HEK293 (cell line): ENCODE measurements at regions not wholly inside any gene's neighbourhood (a gene's known extent, or its start where the extent isn't known, plus 50 kb on each side); places are given as distances from the start of the nearest gene placed in this dataset.

ENCODE experiments used
- CTCF ChIA-PET: fragments of 350-600 bp; formaldehyde crosslinking; extraction: SDS; loops from one replicate; lab custom pipeline; 2021; ENCODE audit warnings: antibody characterized with exemption; lab: Yijun Ruan, JAX
- POLR2A ChIA-PET: fragments of 300-600 bp; formaldehyde crosslinking; extraction: SDS; loops from one replicate; lab custom pipeline; 2020; ENCODE audit warnings: antibody characterized with exemption, inconsistent platforms; lab: Yijun Ruan, JAX
- H3K27ac ChIP-seq: fragments of 200-500 bp; sonication (Bioruptor generic); 2 replicates; pipeline ENCODE4 v1.5.1; 2014; ENCODE audit warnings: low read depth, low read length, control low read depth, inconsistent platforms; ENCODE audit errors: extremely low read depth
- H3K36me3 ChIP-seq, 2 experiments: fragments of 200-500 bp in 1 of 2; sonication (Bioruptor generic) in 1 of 2; 1 replicate in 1 of 2; 2 replicates in 1 of 2; pipeline ENCODE4 v1.5.1; 2014 to 2017; ENCODE audit warnings: inconsistent platforms in 2 of 2, low read length in 2 of 2; ENCODE audit not compliant: control insufficient read depth in 2 of 2, insufficient read depth in 1 of 2
- H3K4me1 ChIP-seq: fragments of 200-500 bp; sonication (Bioruptor generic); 2 replicates; pipeline ENCODE4 v1.5.1; 2014; ENCODE audit warnings: mild to moderate bottlenecking, low read length, inconsistent platforms; ENCODE audit not compliant: control insufficient read depth, insufficient read depth
- H3K4me3 ChIP-seq: 2 replicates; pipeline ENCODE4 v1.5.1; 2011; ENCODE audit warnings: low read depth, mild to moderate bottlenecking, control low read depth, low read length, moderate library complexity
- H3K9me3 ChIP-seq: fragments of 200-500 bp; sonication (Bioruptor generic); 2 replicates; pipeline ENCODE4 v1.5.1; 2014; ENCODE audit warnings: low read depth, low read length, inconsistent platforms; ENCODE audit not compliant: control insufficient read depth, insufficient read depth
- ATF2 ChIP-seq: fragments of 450-650 bp; formaldehyde crosslinking; IDR thresholded peaks from 2 replicates; pipeline ENCODE4 v1.5.1; 2016; ENCODE audit warnings: missing biosample characterization, missing genetic modification characterization, low read depth
- FEZF1 ChIP-seq: fragments of 450-650 bp; formaldehyde crosslinking; IDR thresholded peaks from 2 replicates; pipeline ENCODE4 v1.5.1; 2016; ENCODE audit warnings: missing biosample characterization, missing genetic modification characterization
- GFI1B ChIP-seq: fragments of 450-650 bp; formaldehyde crosslinking; IDR thresholded peaks from 2 replicates; pipeline ENCODE4 v1.5.1; 2016; ENCODE audit warnings: missing biosample characterization, missing genetic modification characterization
- KLF10 ChIP-seq: fragments of 450-650 bp; IDR thresholded peaks from 2 replicates; pipeline ENCODE4 v1.5.1; 2018; ENCODE audit warnings: missing biosample characterization, mild to moderate bottlenecking, missing genetic modification characterization
- PRDM10 ChIP-seq: fragments of 450-650 bp; formaldehyde crosslinking; IDR thresholded peaks from 2 replicates; pipeline ENCODE4 v1.5.1; 2016; ENCODE audit warnings: missing biosample characterization, missing genetic modification characterization
- SP3 ChIP-seq: fragments of 450-650 bp; formaldehyde crosslinking; IDR thresholded peaks from 2 replicates; pipeline ENCODE4 v1.5.1; 2016; ENCODE audit warnings: missing biosample characterization, missing genetic modification characterization
- ZEB2 ChIP-seq: fragments of 450-650 bp; formaldehyde crosslinking; IDR thresholded peaks from 2 replicates; pipeline ENCODE4 v1.5.1; 2016; ENCODE audit warnings: missing biosample characterization, missing genetic modification characterization
- ZFP37 ChIP-seq: fragments of 450-650 bp; formaldehyde crosslinking; IDR thresholded peaks from 2 replicates; pipeline ENCODE4 v1.5.1; 2016; ENCODE audit warnings: missing biosample characterization, missing genetic modification characterization
- ZNF24 ChIP-seq: fragments of 450-650 bp; formaldehyde crosslinking; IDR thresholded peaks from 2 replicates; pipeline ENCODE4 v1.5.1; 2016; ENCODE audit warnings: missing biosample characterization, missing genetic modification characterization
- ZNF266 ChIP-seq: fragments of 450-650 bp; formaldehyde crosslinking; IDR thresholded peaks from 2 replicates; pipeline ENCODE4 v1.5.1; 2016; ENCODE audit warnings: missing biosample characterization, missing genetic modification characterization, low read depth
- ZNF394 ChIP-seq: fragments of 450-650 bp; formaldehyde crosslinking; IDR thresholded peaks from 2 replicates; pipeline ENCODE4 v1.5.1; 2016; ENCODE audit warnings: missing biosample characterization, missing genetic modification characterization, mild to moderate bottlenecking, moderate library complexity, borderline replicate concordance
- ZNF626 ChIP-seq: fragments of 450-650 bp; sonication (Bioruptor Pico); formaldehyde crosslinking; IDR thresholded peaks from 2 replicates; pipeline ENCODE4 v1.5.1; 2018; ENCODE audit warnings: missing biosample characterization, missing genetic modification characterization, inconsistent platforms
- ZNF629 ChIP-seq: fragments of 450-650 bp; formaldehyde crosslinking; IDR thresholded peaks from 2 replicates; pipeline ENCODE4 v1.5.1; 2017; ENCODE audit warnings: missing biosample characterization, missing genetic modification characterization
- ZNF660 ChIP-seq: fragments of 450-650 bp; IDR thresholded peaks from 2 replicates; pipeline ENCODE4 v1.5.1; 2018; ENCODE audit warnings: missing biosample characterization, mild to moderate bottlenecking, missing genetic modification characterization
- ZNF843 ChIP-seq: fragments of 450-650 bp; formaldehyde crosslinking; IDR thresholded peaks from 2 replicates; pipeline ENCODE4 v1.5.1; 2016; ENCODE audit warnings: missing biosample characterization, missing genetic modification characterization
- TF ChIP-seq, protein P1 (sequence below): fragments of 450-650 bp; formaldehyde crosslinking; IDR thresholded peaks from 2 replicates; pipeline ENCODE4 v1.5.1; 2016; ENCODE audit warnings: missing biosample characterization, missing genetic modification characterization, borderline replicate concordance
- TF ChIP-seq, protein P2 (sequence below): fragments of 450-650 bp; formaldehyde crosslinking; IDR thresholded peaks from 2 replicates; pipeline ENCODE4 v1.5.1; 2016; ENCODE audit warnings: missing biosample characterization, missing genetic modification characterization

GRCh38 chr10:121325490-121326231 is 272.6 kb downstream of the FGFR2 start (continued):
- TF ChIP-seq, protein P1, sequence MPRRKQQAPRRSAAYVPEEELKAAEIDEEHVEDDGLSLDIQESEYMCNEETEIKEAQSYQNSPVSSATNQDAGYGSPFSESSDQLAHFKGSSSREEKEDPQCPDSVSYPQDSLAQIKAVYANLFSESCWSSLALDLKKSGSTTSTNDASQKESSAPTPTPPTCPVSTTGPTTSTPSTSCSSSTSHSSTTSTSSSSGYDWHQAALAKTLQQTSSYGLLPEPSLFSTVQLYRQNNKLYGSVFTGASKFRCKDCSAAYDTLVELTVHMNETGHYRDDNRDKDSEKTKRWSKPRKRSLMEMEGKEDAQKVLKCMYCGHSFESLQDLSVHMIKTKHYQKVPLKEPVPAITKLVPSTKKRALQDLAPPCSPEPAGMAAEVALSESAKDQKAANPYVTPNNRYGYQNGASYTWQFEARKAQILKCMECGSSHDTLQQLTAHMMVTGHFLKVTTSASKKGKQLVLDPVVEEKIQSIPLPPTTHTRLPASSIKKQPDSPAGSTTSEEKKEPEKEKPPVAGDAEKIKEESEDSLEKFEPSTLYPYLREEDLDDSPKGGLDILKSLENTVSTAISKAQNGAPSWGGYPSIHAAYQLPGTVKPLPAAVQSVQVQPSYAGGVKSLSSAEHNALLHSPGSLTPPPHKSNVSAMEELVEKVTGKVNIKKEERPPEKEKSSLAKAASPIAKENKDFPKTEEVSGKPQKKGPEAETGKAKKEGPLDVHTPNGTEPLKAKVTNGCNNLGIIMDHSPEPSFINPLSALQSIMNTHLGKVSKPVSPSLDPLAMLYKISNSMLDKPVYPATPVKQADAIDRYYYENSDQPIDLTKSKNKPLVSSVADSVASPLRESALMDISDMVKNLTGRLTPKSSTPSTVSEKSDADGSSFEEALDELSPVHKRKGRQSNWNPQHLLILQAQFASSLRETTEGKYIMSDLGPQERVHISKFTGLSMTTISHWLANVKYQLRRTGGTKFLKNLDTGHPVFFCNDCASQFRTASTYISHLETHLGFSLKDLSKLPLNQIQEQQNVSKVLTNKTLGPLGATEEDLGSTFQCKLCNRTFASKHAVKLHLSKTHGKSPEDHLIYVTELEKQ (tag by site-specific recombination) = peak; percentile 84
- TF ChIP-seq KLF10 (tag by site-specific recombination) (peak; percentile 45; the same call in 1 of the 2 replicates), ZNF629 (peak; percentile 75), ZNF843 (no peak), GFI1B (0 out of 2 replicates have a peak, but pooled peaks have one; percentile 28), ZNF266 (tag by site-specific recombination) (no peak), ZNF626 (tag by site-specific recombination) (no peak), ZFP37 (no peak), SP3 (no peak; the same call in 1 of the 2 replicates), ZNF660 (peak; percentile 57), ZNF24 (0 out of 2 replicates have a peak, but pooled peaks have one; percentile 34), ZNF394 (tag by site-specific recombination) (peak; percentile 71; the same call in 1 of the 2 replicates), ZEB2 (tag by site-specific recombination) (peak; percentile 90)
- TF ChIP-seq, protein P2, sequence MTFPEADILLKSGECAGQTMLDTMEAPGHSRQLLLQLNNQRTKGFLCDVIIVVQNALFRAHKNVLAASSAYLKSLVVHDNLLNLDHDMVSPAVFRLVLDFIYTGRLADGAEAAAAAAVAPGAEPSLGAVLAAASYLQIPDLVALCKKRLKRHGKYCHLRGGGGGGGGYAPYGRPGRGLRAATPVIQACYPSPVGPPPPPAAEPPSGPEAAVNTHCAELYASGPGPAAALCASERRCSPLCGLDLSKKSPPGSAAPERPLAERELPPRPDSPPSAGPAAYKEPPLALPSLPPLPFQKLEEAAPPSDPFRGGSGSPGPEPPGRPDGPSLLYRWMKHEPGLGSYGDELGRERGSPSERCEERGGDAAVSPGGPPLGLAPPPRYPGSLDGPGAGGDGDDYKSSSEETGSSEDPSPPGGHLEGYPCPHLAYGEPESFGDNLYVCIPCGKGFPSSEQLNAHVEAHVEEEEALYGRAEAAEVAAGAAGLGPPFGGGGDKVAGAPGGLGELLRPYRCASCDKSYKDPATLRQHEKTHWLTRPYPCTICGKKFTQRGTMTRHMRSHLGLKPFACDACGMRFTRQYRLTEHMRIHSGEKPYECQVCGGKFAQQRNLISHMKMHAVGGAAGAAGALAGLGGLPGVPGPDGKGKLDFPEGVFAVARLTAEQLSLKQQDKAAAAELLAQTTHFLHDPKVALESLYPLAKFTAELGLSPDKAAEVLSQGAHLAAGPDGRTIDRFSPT = peak; percentile 61; the same call in 1 of the 2 replicates
- TF ChIP-seq, all 188 proteins: peak for 30

GRCh38 chr10:121326905-121327304 is 271.3 kb downstream of the FGFR2 start:
- CTCF ChIA-PET = interaction anchor here (0.6 kb wide), 1 partner anchor 378 kb away, joined by 3 read pairs; no protein-coding TSS in a partner anchor
- TF ChIP-seq ATF2 (tag by site-specific recombination) = peak; percentile 52; the same call in 1 of the 2 replicates
- no peak for TF ChIP-seq SP3
- peak; percentile 51 for TF ChIP-seq FEZF1
- TF ChIP-seq PRDM10 (tag by site-specific recombination) = peak; percentile 76
- POLR2A ChIA-PET = no interaction called here
- H3K4me1 ChIP-seq = peaks cover 18% of the 10 kb centered on the region
- H3K36me3 ChIP-seq = no peaks in the 10 kb centered on the region
- H3K4me3 ChIP-seq = no peak overlapping the region
- no peaks in the 10 kb centered on the region for H3K9me3 ChIP-seq
- no peak overlapping the region for H3K27ac ChIP-seq
